IPS DF 4.7 (cell line): ENCODE measurements at regions not wholly inside any gene's neighbourhood (a gene's known extent, or its start where the extent isn't known, plus 50 kb on each side); places are given as distances from the start of the nearest gene placed in this dataset.

Source experiments
- DNase-seq: peaks from one replicate; pipeline ENCODE4 v3.0.0-alpha.2; 2013; ENCODE audit warnings: low spot score; ENCODE audit errors: extremely low read depth

DNA sequence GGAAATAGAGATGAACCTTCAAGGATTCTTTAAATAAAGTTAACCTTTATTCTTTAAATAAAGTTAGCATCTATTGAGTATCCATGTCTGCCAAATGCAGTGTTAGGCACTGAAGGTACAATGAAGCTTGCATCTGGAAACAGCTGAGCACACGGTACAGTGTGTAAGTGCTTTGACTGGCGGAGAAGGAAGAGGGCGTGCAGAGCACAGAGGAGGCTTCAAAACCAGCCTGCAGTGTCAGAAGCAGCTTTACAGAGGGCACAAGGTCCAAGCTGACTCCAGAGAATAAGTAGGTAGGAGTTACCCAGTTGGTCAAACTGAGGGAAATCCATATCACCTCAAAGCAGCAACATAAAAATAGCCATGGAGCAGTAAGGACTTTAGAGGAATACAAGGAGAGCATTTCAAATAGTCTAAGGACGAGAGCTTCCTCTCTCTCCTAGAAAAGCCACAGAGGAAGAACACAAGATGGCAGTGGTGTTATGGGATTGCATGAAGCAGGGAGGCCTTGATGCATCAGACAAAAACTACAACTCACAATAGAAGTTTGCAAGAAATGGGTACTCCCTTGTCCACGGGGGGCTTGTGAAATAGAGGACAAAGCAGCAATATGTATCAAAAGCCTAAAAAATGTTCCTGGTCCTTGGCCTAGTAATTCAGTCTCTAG, 60.3 kb upstream of the PPP2R3A start:
- no peak for DNase-seq

DNA sequence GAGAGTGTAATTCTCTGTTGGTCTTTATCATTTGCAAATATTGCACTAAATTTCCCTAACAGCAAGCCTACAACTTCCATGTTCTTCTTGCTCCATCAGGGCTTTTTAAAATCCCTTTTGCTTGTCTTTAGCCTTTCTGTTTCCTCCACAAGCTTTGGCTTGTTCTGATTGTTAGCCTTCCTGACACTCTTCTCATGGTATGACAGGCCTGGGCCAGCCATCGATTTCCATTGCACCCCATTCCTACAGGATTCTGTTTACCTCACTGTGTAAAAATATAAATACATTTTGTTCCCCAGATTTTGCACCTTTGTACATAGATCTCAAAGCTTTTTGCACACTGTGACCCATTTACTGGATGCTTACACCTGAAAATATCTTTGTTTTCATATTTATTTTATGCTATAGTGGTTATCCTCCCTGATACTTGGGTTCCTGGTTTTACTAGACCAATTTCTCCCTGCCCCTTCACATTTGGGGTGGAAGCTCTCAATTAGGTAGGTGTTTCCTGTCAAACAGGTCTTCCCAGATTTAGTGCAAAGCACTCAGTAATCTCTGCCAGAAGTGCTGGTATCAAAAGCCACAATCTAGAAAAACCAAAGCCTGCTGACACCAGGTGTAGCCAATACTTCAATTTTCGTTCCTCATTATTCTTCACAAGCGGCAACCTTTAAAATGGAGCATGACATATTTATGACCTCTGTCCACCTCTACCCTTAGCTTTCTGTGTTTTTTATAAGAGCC, 57.9 kb upstream of the PPP2R3A start:
- DNase-seq, result no peak

DNA sequence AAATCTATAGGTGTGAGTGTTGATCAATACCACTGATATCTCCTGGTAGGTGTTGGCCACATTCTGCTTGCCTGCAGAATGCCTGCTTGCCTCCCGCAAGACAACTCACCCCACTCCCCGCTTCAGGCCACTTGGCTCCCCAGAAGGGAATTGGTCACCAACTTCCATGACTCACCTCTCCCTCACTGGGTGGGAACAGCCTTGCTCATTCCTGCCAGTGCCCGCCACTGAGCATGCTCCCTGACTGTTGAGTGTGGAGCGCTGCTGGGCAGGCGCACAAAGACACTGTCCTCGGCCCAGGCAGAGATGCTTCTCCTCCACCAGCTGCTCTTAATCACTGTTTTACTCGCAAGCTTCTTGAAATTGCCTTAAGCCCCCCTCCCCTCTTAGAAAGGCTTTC, 57.3 kb upstream of the PPP2R3A start:
- no peak for DNase-seq

DNA sequence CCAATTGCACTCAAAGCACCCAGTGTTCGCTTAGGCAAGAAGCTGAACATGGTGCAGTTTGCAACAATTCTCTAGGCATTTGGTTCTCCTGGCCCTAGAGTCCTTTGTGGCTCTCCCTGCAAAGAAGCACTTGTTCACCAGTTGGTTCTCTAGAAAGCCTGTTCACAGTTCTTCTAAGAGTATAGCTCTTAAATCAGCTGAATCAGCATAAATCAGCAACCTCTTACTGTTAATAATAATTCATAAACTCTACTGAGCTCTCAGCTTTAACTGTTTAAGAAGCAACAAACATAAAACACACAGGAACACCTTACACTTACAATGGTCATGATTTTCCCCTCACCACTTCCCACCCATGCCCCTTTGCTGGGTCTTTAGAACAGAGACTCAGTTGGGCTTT, 56.8 kb upstream of the PPP2R3A start:
- DNase-seq, result no peak

DNA sequence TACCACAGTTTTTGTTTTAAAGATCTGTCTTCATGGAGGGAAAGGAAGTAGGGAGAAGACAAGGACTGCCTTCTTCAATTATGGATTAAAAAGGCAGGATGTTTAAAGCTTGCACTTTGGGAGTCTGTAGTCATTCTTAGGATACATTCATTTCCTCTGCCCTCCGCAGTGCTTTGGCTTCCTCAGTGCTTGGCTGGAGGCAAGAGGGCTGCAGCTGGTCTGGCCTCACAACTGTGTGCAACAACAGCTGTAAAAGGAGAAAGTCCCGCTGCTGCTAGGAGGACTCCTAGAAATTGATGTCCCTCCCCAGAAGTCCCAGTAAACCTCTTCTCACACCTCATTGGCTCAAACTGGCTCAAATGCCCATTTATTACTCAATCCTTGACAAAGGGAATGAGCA, 54.4 kb upstream of the PPP2R3A start:
- DNase-seq, result no peak

DNA sequence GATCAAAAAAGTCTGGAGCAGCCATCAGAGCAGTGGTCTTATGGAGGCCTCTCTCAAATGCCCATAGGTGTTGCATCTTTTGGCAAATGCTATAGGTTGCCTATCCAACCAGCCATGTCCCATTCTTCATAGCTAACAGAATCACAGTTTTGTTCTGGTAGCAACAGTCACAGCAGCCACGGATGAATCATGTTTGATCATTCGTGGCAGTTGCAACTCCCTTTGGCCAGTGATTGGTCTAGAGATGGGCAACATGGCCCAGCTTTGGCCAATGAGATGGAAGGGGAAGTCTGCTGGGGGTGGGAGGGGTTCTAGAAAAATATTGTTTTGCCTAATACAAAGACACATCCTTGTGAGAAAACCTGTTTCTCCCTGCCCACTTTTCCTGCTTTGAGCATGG, 50.3 kb upstream of the PPP2R3A start:
- DNase-seq, result no peak
